GM19025 (cell line): ENCODE measurements at regions not wholly inside any gene's neighbourhood (a gene's known extent, or its start where the extent isn't known, plus 50 kb on each side); places are given as distances from the start of the nearest gene placed in this dataset.

Source experiments
- ATAC-seq: cut with Tn5 transposase; IDR thresholded peaks from one replicate; pipeline ENCODE4 v1.9.1; 2021; ENCODE audit warnings: mild to moderate bottlenecking, low read depth, moderate library complexity; ENCODE audit not compliant: unreplicated experiment

DNA sequence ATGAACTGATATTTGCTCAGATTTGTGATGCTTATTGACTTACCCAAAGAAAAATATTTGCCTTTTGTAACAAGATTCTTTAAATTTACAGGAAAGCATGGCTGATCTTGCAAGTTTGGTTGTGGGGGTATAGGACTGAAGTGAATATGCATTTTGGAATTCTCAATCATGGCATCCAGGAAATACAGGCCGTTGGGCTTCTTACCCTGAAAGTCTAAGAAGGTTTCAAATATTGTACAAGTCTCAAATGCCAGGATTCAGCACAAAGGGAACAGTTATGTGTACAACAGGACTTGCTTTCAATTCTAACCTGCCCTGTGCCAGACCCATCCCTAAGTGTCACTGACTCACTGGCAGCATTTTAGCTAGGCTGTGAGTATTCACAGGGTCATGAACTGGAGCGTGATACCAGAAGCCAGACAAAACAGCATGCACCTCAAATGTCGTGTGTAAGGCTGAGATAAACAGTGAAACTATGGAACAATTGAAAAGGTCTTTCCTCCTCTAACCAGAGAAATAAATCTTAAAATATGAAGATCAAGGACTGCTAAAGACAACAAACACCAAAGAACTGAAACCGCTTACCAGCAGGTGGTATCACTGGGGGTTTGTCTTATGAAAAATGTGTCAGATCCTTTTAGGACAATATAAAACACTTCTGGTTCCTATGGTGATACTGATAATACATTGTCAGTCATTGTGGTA is 168.6 kb upstream of the RGMB start:
- ATAC-seq, result no peak

GRCh38 chr5:98605426-98605825 is 168.0 kb upstream of the RGMB start:
- no peak for ATAC-seq

- ATAC-seq, result no peak
These were observed 166.5 kb upstream of the RGMB start for GRCh38 chr5:98606961-98607360.

GRCh38 chr5:98608052-98608451 is 165.4 kb upstream of the RGMB start:
- no peak for ATAC-seq

- no peak for ATAC-seq
These were observed 159.1 kb upstream of the RGMB start for GRCh38 chr5:98614341-98614740.

DNA sequence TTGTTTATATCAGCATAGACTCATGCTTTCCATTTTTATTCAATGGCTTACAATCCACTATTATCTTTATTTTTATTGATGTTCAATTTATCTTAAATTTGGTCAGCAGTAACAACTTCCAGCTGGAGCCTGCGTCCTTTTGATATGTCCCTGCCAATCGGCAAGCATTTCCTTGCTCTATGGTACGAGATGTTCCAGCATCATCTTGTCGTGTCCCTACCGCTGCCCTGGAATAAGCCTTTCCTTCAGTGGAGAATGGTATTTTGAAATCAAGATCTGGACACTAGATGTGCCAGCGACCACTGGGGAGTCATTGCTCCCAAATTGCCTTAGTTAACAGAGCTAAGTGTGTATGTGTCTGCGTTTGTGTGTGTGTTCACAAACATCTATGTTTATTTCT is 151.6 kb upstream of the RGMB start:
- ATAC-seq, result no peak

DNA sequence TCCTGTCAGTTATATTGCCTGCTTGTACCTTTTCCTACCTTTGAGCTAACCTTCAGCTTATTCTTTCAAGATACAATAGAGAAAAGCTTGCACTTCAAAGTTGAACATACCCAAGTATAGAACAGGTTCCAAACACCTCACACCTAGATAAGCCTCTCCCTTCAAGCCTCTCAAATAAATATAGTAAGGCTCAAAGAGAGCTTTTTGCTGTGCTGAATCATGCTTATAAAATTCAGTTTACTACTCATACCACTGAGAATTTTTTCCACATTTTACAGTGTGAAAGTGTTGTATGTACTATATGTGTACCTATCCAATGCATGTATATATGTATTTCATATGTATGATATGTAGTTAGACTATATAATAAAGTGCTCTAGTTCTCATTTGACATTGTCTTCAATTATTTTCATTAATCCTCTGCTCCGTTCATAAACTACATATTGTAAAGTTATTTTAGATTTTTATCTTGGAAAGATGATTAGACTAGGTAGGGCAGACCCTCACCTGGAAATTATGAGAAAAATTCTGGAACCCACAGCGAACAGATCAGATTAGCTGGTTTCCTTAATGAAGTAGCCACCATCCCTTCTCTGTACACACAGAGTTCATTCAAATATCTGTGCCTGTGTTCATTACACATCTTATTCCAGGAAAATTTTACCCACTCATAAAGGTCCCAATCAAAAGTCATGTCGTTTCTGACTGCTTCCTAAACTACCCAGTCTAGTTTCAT is 149.2 kb upstream of the RGMB start:
- ATAC-seq, result no peak

GRCh38 chr5:98627121-98627520 is 146.3 kb upstream of the RGMB start:
- ATAC-seq, result no peak

DNA sequence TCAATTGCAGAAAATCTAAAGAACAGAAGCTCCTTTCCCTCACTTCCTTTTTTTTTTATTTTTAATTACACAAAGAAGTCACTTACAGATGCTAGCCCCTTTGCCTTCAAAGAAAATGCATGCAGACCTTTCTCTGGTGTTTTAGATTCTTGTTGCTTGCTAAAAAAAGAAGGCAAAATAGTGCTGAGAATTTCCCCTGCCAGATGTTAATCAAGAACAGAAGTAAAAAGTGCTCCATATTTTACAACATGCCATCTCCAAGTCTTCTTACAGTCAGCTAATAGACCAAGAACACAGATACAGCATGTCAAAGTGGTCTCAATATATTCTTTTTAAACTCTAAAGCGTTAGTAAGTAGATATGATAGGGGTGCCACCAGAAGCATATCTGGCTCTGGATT is 142.8 kb upstream of the RGMB start:
- ATAC-seq, result no peak

- ATAC-seq, result no peak
These were observed 142.0 kb upstream of the RGMB start for GRCh38 chr5:98631311-98632054.

GRCh38 chr5:98635656-98636055 is 137.8 kb upstream of the RGMB start:
- no peak for ATAC-seq

GRCh38 chr5:98637116-98637515 is 136.3 kb upstream of the RGMB start:
- no peak for ATAC-seq

GRCh38 chr5:98637557-98637956 is 135.9 kb upstream of the RGMB start:
- ATAC-seq, result no peak

- ATAC-seq, result no peak
These were observed 135.4 kb upstream of the RGMB start for GRCh38 chr5:98638111-98638510.

- ATAC-seq, result no peak
These were observed 134.8 kb upstream of the RGMB start for GRCh38 chr5:98638701-98639100.

DNA sequence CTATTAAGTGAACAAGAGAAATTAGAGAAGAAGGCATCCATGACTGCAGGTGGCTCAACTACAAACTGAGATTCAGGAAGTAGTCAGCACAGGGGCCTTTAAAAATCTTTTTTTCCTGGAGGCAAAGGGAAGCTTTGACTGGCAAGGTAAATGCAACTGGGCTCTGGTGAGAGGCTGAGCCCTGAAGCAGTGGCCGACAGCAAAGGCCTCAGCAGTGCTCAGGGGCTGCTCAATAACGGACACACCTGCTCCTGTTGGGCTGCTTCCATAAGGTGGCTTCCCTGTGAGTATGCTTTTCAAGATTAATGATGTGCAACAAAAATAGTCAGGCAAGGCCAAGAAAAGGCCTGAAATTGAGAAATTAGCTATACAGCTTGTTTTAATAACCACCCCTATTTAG is 134.2 kb upstream of the RGMB start:
- no peak for ATAC-seq

DNA sequence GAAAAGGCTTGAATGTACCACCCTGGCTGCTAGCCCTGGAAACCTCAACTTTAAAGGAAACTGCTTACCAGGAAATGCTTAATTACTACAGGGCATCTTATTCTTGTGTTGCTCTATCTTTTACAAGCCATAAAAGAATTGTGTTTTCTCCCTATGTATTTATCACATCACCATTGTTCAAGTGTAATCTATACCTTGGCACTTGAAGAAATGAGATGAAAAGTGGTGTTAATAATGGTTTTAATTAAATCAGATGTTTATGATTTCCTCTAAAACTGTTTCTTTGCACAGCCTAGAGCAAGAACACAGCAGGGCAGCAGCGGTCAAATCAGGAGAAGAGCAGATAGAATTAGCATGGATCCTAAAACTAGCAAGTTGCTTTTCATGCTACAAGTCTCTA is 131.8 kb upstream of the RGMB start:
- ATAC-seq, result no peak

DNA sequence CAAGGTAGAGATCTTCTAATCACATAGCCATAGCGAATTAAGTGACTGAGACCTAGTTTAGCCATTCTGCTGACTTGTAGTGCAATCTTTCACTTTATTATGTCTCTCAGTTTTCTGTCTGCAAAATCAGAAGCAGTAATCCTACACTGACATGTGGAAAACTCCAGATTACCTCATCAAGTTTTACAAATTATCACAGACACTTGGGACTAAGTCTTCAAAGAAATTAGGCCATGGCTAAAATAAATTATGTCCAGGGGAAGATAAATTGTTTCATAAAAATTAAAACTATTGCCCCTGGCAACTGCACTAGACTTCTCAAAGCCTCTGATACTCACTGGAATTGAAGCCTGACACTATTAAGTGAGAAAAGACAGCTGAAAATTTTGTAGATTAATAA is 129.9 kb upstream of the RGMB start:
- ATAC-seq, result no peak

DNA sequence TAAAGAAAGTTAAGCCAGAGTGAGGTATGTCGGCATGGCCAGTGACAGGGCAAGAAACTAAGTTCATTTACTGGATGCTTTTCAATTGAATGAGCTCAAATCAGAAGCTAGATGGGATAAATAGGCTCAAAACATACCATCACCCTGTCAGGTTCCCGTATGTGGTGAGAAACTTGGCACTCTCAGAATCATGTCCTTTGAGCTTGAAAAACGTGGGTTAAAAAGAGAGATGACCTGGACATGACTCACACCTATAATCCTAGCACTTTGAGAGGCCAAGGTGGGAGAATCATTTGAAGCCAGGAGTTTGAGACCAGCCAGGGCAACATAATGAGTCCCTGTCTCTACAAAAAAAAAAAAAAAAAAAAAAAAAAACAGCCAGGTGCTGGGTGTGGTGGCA is 121.7 kb upstream of the RGMB start:
- ATAC-seq, result no peak

GRCh38 chr5:98656125-98656795 is 117.2 kb upstream of the RGMB start:
- ATAC-seq, result no peak

DNA sequence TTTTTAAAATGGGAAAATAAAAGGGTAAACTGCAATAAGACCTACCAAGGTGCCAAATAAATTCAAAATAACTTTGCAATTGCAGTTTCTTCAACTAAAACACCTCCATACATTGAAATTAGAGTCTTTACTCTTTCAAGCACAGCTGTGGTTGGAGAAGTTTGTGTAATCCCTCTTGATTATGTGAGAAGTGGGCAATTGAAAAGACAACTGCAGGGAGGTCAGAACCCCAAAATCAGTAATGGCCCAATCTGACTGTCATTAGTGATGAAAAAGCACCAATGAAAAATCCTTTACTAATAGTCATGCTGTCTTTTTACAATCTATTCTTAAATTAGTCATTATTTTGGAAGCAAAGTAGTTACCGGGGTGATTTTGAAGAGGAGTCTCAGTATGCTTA is 116.7 kb upstream of the RGMB start:
- no peak for ATAC-seq
